DND-41 (cell line): ENCODE measurements at regions not wholly inside any gene's neighbourhood (a gene's known extent, or its start where the extent isn't known, plus 50 kb on each side); places are given as distances from the start of the nearest gene placed in this dataset.

Source experiments
- ATAC-seq: fragments of 200-7000 bp; cut with Tn5 transposase; 3 replicates; pipeline ENCODE4 v1.9.1; 2021; ENCODE audit warnings: low read depth; ENCODE audit not compliant: insufficient read depth
- DNase-seq: peaks from one replicate; pipeline ENCODE4 v3.0.0-alpha.2; 2020
- H2AFZ ChIP-seq: 2 replicates; pipeline ENCODE4 v1.6.0; 2012; ENCODE audit warnings: low read depth, low read length
- H3K27ac ChIP-seq: 2 replicates; pipeline ENCODE4 v1.5.1; 2012; ENCODE audit warnings: low read length, inconsistent platforms
- H3K27me3 ChIP-seq: fragments of 200-600 bp; sonication (generic); 2 replicates; pipeline ENCODE4 v1.6.0; 2012; ENCODE audit warnings: low read length, mild to moderate bottlenecking, inconsistent platforms; ENCODE audit not compliant: insufficient read depth, poor library complexity
- H3K36me3 ChIP-seq: 2 replicates; pipeline ENCODE4 v1.5.1; 2012; ENCODE audit warnings: low read length, inconsistent platforms; ENCODE audit not compliant: insufficient read depth
- H3K4me1 ChIP-seq: 2 replicates; pipeline ENCODE4 v1.5.1; 2012; ENCODE audit warnings: mild to moderate bottlenecking, low read length; ENCODE audit not compliant: insufficient read depth
- H3K4me2 ChIP-seq: 2 replicates; pipeline ENCODE4 v1.6.0; 2012; ENCODE audit warnings: mild to moderate bottlenecking, moderate library complexity, low read length, inconsistent platforms; ENCODE audit not compliant: insufficient read depth
- H3K4me3 ChIP-seq, 2 experiments: fragments of 200-600 bp in 1 of 2; shearing (Covaris generic) in 1 of 2; 2 replicates each; pipeline ENCODE4 v1.5.1; 2012 to 2016; ENCODE audit warnings: inconsistent platforms in 2 of 2, low read length in 2 of 2, mild to moderate bottlenecking in 2 of 2, low read depth in 1 of 2, moderate library complexity in 1 of 2
- H3K79me2 ChIP-seq: 2 replicates; pipeline ENCODE4 v1.6.0; 2012; ENCODE audit warnings: low read length, inconsistent platforms; ENCODE audit not compliant: insufficient read depth
- H3K9ac ChIP-seq: 2 replicates; pipeline ENCODE4 v1.6.0; 2012; ENCODE audit warnings: low read depth, mild to moderate bottlenecking, inconsistent platforms, low read length, moderate library complexity
- H3K9me3 ChIP-seq: 2 replicates; pipeline ENCODE4 v1.5.1; 2012; ENCODE audit warnings: low read length, moderate library complexity, mild to moderate bottlenecking, inconsistent platforms; ENCODE audit not compliant: insufficient read depth, severe bottlenecking
- H4K20me1 ChIP-seq: 2 replicates; pipeline ENCODE4 v1.6.0; 2012; ENCODE audit warnings: low read length; ENCODE audit not compliant: insufficient read depth
- CTCF ChIP-seq: IDR thresholded peaks from 2 replicates; pipeline ENCODE4 v1.5.1; 2012; ENCODE audit warnings: borderline replicate concordance, low read length, moderate library complexity, mild to moderate bottlenecking; ENCODE audit not compliant: poor library complexity, severe bottlenecking; ENCODE audit errors: extremely low read depth
- EZH2 ChIP-seq: IDR thresholded peaks from 3 replicates; pipeline ENCODE4 v1.6.1; 2012; ENCODE audit warnings: borderline replicate concordance, low read depth, mild to moderate bottlenecking, moderate library complexity, low read length, inconsistent platforms; ENCODE audit not compliant: severe bottlenecking

GRCh38 chr4:59655996-59656395 is 1544.1 kb upstream of the ADGRL3 start:
- H4K20me1 ChIP-seq, result no peaks in the 10 kb centered on the region
- TF ChIP-seq EZH2 (no peak), CTCF (no peak)
- ATAC-seq, result no peak
- no peaks in the 10 kb centered on the region for H3K79me2 ChIP-seq
- no peak overlapping the region for H3K4me3 ChIP-seq
- H3K36me3 ChIP-seq, result no peaks in the 10 kb centered on the region
- H3K9me3 ChIP-seq, result peaks cover 4% of the 10 kb centered on the region
- H3K9ac ChIP-seq, result no peak overlapping the region
- H3K27ac ChIP-seq, result no peak overlapping the region
- DNase-seq, result no peak
- no peak overlapping the region for H3K4me2 ChIP-seq
- no peaks in the 10 kb centered on the region for H3K27me3 ChIP-seq
- no peaks in the 10 kb centered on the region for H3K4me1 ChIP-seq
- no peak overlapping the region for H2AFZ ChIP-seq

GRCh38 chr4:59664771-59665170 is 1535.4 kb upstream of the ADGRL3 start:
- Histone ChIP-seq H3K79me2 (no peaks in the 10 kb centered on the region), H2AFZ (no peak overlapping the region), H3K36me3 (no peaks in the 10 kb centered on the region), H3K9ac (no peak overlapping the region), H3K4me3 (no peak overlapping the region), H3K4me2 (no peak overlapping the region), H3K27me3 (no peaks in the 10 kb centered on the region), H3K4me1 (no peaks in the 10 kb centered on the region), H3K9me3 (no peaks in the 10 kb centered on the region), H4K20me1 (no peaks in the 10 kb centered on the region), H3K27ac (no peak overlapping the region)
- DNase-seq, result no peak
- ATAC-seq, result no peak
- TF ChIP-seq CTCF (no peak), EZH2 (no peak)

- no peaks in the 10 kb centered on the region for H3K9me3 ChIP-seq
- no peak overlapping the region for H3K9ac ChIP-seq
- no peak overlapping the region for H2AFZ ChIP-seq
- DNase-seq, result no peak
- no peak for ATAC-seq
- H3K79me2 ChIP-seq, result no peaks in the 10 kb centered on the region
- no peaks in the 10 kb centered on the region for H3K27me3 ChIP-seq
- H3K4me3 ChIP-seq, result no peak overlapping the region
- no peaks in the 10 kb centered on the region for H3K36me3 ChIP-seq
- no peak for TF ChIP-seq CTCF
- no peak for TF ChIP-seq EZH2
- no peak overlapping the region for H3K27ac ChIP-seq
- H3K4me2 ChIP-seq, result no peak overlapping the region
- no peaks in the 10 kb centered on the region for H4K20me1 ChIP-seq
- no peaks in the 10 kb centered on the region for H3K4me1 ChIP-seq
Measured at GRCh38 chr4:59666645-59667044, 1533.5 kb upstream of the ADGRL3 start.

- Histone ChIP-seq H3K9me3 (no peaks in the 10 kb centered on the region), H3K4me3 (no peak overlapping the region), H3K27ac (no peak overlapping the region), H3K27me3 (no peaks in the 10 kb centered on the region), H3K9ac (no peak overlapping the region), H3K79me2 (no peaks in the 10 kb centered on the region), H4K20me1 (no peaks in the 10 kb centered on the region), H2AFZ (no peak overlapping the region), H3K4me1 (no peaks in the 10 kb centered on the region), H3K4me2 (no peak overlapping the region), H3K36me3 (no peaks in the 10 kb centered on the region)
- no peak for TF ChIP-seq CTCF
- TF ChIP-seq EZH2, result no peak
- DNase-seq (no peak), ATAC-seq (no peak)
Measured at GRCh38 chr4:59671037-59671436, 1529.1 kb upstream of the ADGRL3 start.
